PC-3 (cell line): ENCODE measurements at regions not wholly inside any gene's neighbourhood (a gene's known extent, or its start where the extent isn't known, plus 50 kb on each side); places are given as distances from the start of the nearest gene placed in this dataset.

ENCODE experiments used
- ATAC-seq: fragments of 200-7000 bp; cut with Tn5 transposase; 2 replicates; pipeline ENCODE4 v1.9.1; 2020; ENCODE audit warnings: mild to moderate bottlenecking, moderate library complexity
- BruUV-seq: library from RNA; stranded (reverse); fragments of 400-500 nt; replicated peaks from 2 replicates; lab custom pipeline; 2021; lab: Mats Ljungman, UMichigan
- CTCF ChIA-PET: fragments of 300-600 bp; sonication (Branson Sonifier 250); formaldehyde crosslinking; loops from one replicate; lab custom pipeline; 2022; ENCODE audit warnings: antibody characterized with exemption; lab: Charles Lee
- POLR2A ChIA-PET: fragments of 300-600 bp; sonication (Branson Sonifier 250); formaldehyde crosslinking; loops from one replicate; lab custom pipeline; 2022; ENCODE audit warnings: antibody characterized with exemption; ENCODE audit not compliant: unreplicated experiment; lab: Charles Lee
- DNase-seq: peaks from one replicate; pipeline ENCODE4 v3.0.0-alpha.2; 2015
- H2AFZ ChIP-seq: fragments of 300-600 bp; sonication (generic); 2 replicates; pipeline ENCODE4 v1.6.0; 2016; ENCODE audit warnings: antibody characterized with exemption, low read length
- H3F3A ChIP-seq: fragments of 300-600 bp; sonication (generic); one replicate; pipeline ENCODE4 v1.6.0; 2017; ENCODE audit warnings: antibody characterized with exemption, low read length, control low read depth, mild to moderate bottlenecking; ENCODE audit not compliant: unreplicated experiment
- H3K27ac ChIP-seq: fragments of 300-600 bp; sonication (generic); 2 replicates; pipeline ENCODE4 v1.5.1; 2016; ENCODE audit warnings: mild to moderate bottlenecking, low read length
- H3K27me3 ChIP-seq: fragments of 300-600 bp; sonication (generic); 2 replicates; pipeline ENCODE4 v1.6.1; 2016; ENCODE audit warnings: low read length, mixed read lengths
- H3K36me3 ChIP-seq: fragments of 300-600 bp; sonication (generic); 2 replicates; pipeline ENCODE4 v1.6.1; 2016; ENCODE audit warnings: low read depth, mixed run types, low read length, mixed read lengths
- H3K4me1 ChIP-seq: fragments of 300-600 bp; sonication (generic); 2 replicates; pipeline ENCODE4 v1.5.1; 2016; ENCODE audit warnings: low read length; ENCODE audit not compliant: insufficient read depth
- H3K4me2 ChIP-seq: fragments of 300-600 bp; sonication (generic); 2 replicates; pipeline ENCODE4 v1.6.0; 2016; ENCODE audit warnings: low read length
- H3K4me3 ChIP-seq: fragments of 300-600 bp; sonication (generic); 2 replicates; pipeline ENCODE4 v1.5.1; 2016; ENCODE audit warnings: mild to moderate bottlenecking, low read length, mixed read lengths
- H3K79me2 ChIP-seq: fragments of 300-600 bp; sonication (generic); 2 replicates; pipeline ENCODE4 v1.6.1; 2017; ENCODE audit warnings: low read length, mixed read lengths
- H3K9ac ChIP-seq: fragments of 300-600 bp; sonication (generic); 2 replicates; pipeline ENCODE4 v1.6.0; 2016; ENCODE audit warnings: mild to moderate bottlenecking, low read length
- H3K9me2 ChIP-seq: fragments of 300-600 bp; sonication (generic); replicated peaks from 2 replicates; pipeline ENCODE4 v1.6.1; 2016; ENCODE audit warnings: mixed run types, low read length, mixed read lengths
- H3K9me3 ChIP-seq: fragments of 300-600 bp; sonication (generic); 2 replicates; pipeline ENCODE4 v1.6.1; 2016; ENCODE audit warnings: low read length, mixed read lengths
- H4K20me1 ChIP-seq: fragments of 300-600 bp; sonication (generic); 2 replicates; pipeline ENCODE4 v1.6.1; 2016; ENCODE audit warnings: low read length, mixed read lengths
- CTCF ChIP-seq: fragments of 300-600 bp; sonication (generic); conservative IDR thresholded peaks from 2 replicates; pipeline ENCODE4 v1.5.1; 2017; ENCODE audit warnings: antibody characterized with exemption, low read depth, mild to moderate bottlenecking, low read length
- EZH2 ChIP-seq: fragments of 300-600 bp; sonication (generic); IDR thresholded peaks from one replicate; pipeline ENCODE4 v1.6.1; 2017; ENCODE audit warnings: antibody characterized with exemption, mild to moderate bottlenecking, low read length; ENCODE audit not compliant: unreplicated experiment
- EZH2phosphoT487 ChIP-seq: fragments of 300-600 bp; sonication (generic); IDR thresholded peaks from 2 replicates; pipeline ENCODE4 v1.6.1; 2018; ENCODE audit warnings: mild to moderate bottlenecking, antibody characterized with exemption, low read length, borderline replicate concordance
- intact Hi-C: fragments of 100-400 bp; cut with micrococcal nuclease; formaldehyde crosslinking; loops from 2 replicates; pipeline ENCODE4 v1.9.0; 2023

DNA sequence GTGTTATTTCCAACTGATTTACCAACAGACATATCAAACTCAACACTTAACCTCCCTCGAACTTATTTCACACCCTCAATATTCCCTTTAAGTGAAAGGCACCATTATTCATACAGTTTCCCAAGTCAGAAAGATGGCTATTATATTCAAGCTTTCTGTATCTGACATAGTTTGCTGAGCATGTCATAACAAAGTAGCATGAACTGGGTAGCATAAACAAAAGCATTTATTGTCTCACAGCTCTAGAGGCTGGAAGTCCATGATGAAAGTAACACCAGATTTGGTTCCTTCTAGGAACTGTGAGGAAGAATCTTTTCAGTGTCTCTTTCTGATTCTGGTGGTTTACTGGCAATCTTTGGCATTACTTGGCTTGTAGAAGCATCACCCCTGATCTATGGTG, 1388.6 kb downstream of the TECRL start:
- TF ChIP-seq EZH2phosphoT487 = no peak
- TF ChIP-seq CTCF = no peak
- no peak for TF ChIP-seq EZH2
- DNase-seq = no peak
- Histone ChIP-seq H3K27ac (no peak overlapping the region), H3K79me2 (no peaks in the 10 kb centered on the region), H3K4me2 (no peak overlapping the region), H3K9me2 (no peaks in the 10 kb centered on the region), H3K36me3 (no peaks in the 10 kb centered on the region), H3K9ac (no peak overlapping the region), H2AFZ (no peak overlapping the region), H3F3A (no peaks in the 10 kb centered on the region), H3K27me3 (no peaks in the 10 kb centered on the region), H3K9me3 (no peaks in the 10 kb centered on the region), H4K20me1 (no peaks in the 10 kb centered on the region), H3K4me1 (no peaks in the 10 kb centered on the region), H3K4me3 (no peak overlapping the region)
- CTCF ChIA-PET = no interaction called here
- BruUV-seq = no TSS peak
- ATAC-seq = no peak
- intact Hi-C loops = no loop called here
- POLR2A ChIA-PET = no interaction called here

DNA sequence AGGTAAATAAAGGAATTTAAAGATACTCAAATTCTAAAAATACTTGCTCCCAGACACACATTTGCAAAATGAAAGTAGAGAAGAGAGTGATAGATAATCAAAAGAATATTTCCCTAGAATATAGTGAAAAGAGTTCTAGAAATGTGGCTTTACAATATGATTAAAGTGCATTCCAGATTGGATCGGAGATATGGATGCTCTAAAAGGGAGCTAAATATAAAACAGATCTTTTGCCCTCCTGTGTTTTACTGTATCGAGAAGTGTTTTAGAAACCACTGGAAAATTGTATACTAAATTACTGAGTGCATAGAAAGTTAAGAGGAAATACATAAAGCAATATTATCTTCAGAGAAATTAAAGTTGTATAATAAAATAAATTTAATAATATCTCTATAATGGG, 1392.0 kb downstream of the TECRL start:
- no peak overlapping the region for H3K4me2 ChIP-seq
- DNase-seq (no peak), ATAC-seq (no peak)
- H3K9ac ChIP-seq = no peak overlapping the region
- H4K20me1 ChIP-seq = no peaks in the 10 kb centered on the region
- ChIA-PET POLR2A (no interaction called here), CTCF (no interaction called here)
- intact Hi-C loops = no loop called here
- H3K36me3 ChIP-seq = no peaks in the 10 kb centered on the region
- H3K9me2 ChIP-seq = no peaks in the 10 kb centered on the region
- H3K27ac ChIP-seq = no peak overlapping the region
- H3K27me3 ChIP-seq = no peaks in the 10 kb centered on the region
- H3K9me3 ChIP-seq = no peaks in the 10 kb centered on the region
- no peaks in the 10 kb centered on the region for H3K79me2 ChIP-seq
- H3K4me3 ChIP-seq = no peak overlapping the region
- no TSS peak for BruUV-seq
- no peaks in the 10 kb centered on the region for H3F3A ChIP-seq
- no peaks in the 10 kb centered on the region for H3K4me1 ChIP-seq
- TF ChIP-seq EZH2phosphoT487 (no peak), CTCF (no peak), EZH2 (no peak)
- no peak overlapping the region for H2AFZ ChIP-seq

GRCh38 chr4:62970846-62971245, 1438.4 kb downstream of the TECRL start:
- Histone ChIP-seq H3K4me1 (peaks cover 6% of the 10 kb centered on the region; the same call in 1 of the 2 replicates), H3K9me3 (no peaks in the 10 kb centered on the region), H3K27ac (no peak overlapping the region), H3K9me2 (peaks cover 5% of the 10 kb centered on the region; the same call in 1 of the 2 replicates), H3F3A (no peaks in the 10 kb centered on the region), H4K20me1 (no peaks in the 10 kb centered on the region), H2AFZ (peak overlapping the region; percentile 36; the same call in 1 of the 2 replicates), H3K79me2 (no peaks in the 10 kb centered on the region), H3K9ac (no peak overlapping the region), H3K4me2 (0 out of 2 replicates have a peak overlapping the region, but pooled peaks have one; percentile 14), H3K27me3 (no peaks in the 10 kb centered on the region), H3K36me3 (no peaks in the 10 kb centered on the region), H3K4me3 (no peak overlapping the region)
- TF ChIP-seq CTCF (no peak), EZH2phosphoT487 (no peak), EZH2 (no peak)
- POLR2A ChIA-PET = no interaction called here
- DNase-seq (peak; percentile 79), ATAC-seq (peak; percentile 73)
- BruUV-seq = no TSS peak
- CTCF ChIA-PET = no interaction called here
- intact Hi-C loops = no loop called here
